H9 (cell line): ENCODE measurements at regions not wholly inside any gene's neighbourhood (a gene's known extent, or its start where the extent isn't known, plus 50 kb on each side); places are given as distances from the start of the nearest gene placed in this dataset.

Source experiments
- DNase-seq: peaks from one replicate; pipeline ENCODE4 v3.0.0-alpha.2; 2017
- H2AFZ ChIP-seq: one replicate; pipeline ENCODE4 v1.6.1; 2013; ENCODE audit warnings: mild to moderate bottlenecking, low read length, control low read depth, moderate library complexity
- H2AK5ac ChIP-seq: 2 replicates; pipeline ENCODE4 v1.6.1; 2013; ENCODE audit warnings: low read length, control low read depth, mixed read lengths; ENCODE audit not compliant: insufficient read length
- H2BK120ac ChIP-seq: one replicate; pipeline ENCODE4 v1.6.1; 2013; ENCODE audit warnings: low read depth, mild to moderate bottlenecking, low read length, control low read depth, inconsistent platforms; ENCODE audit not compliant: poor library complexity, severe bottlenecking
- H2BK12ac ChIP-seq: 2 replicates; pipeline ENCODE4 v1.6.1; 2013; ENCODE audit warnings: low read length, control low read depth, mixed read lengths, low read depth; ENCODE audit not compliant: insufficient read length
- H2BK15ac ChIP-seq: 2 replicates; pipeline ENCODE4 v1.6.1; 2013; ENCODE audit warnings: low read depth, low read length, control low read depth
- H2BK20ac ChIP-seq: one replicate; pipeline ENCODE4 v1.6.1; 2013; ENCODE audit warnings: low read depth, mild to moderate bottlenecking, low read length, control low read depth, inconsistent platforms; ENCODE audit not compliant: poor library complexity, severe bottlenecking
- H2BK5ac ChIP-seq: 2 replicates; pipeline ENCODE4 v1.6.1; 2013; ENCODE audit warnings: low read length, control low read depth, mixed read lengths; ENCODE audit not compliant: insufficient read length
- H3K14ac ChIP-seq: 2 replicates; pipeline ENCODE4 v1.6.1; 2013; ENCODE audit warnings: low read length, control low read depth; ENCODE audit not compliant: insufficient read depth
- H3K18ac ChIP-seq: 2 replicates; pipeline ENCODE4 v1.6.1; 2013; ENCODE audit warnings: low read depth, mild to moderate bottlenecking, mixed read lengths, low read length, control low read depth; ENCODE audit not compliant: insufficient read length
- H3K23ac ChIP-seq: 2 replicates; pipeline ENCODE4 v1.6.1; 2013; ENCODE audit warnings: low read length, control low read depth, mixed read lengths, low read depth; ENCODE audit not compliant: insufficient read length
- H3K23me2 ChIP-seq: 2 replicates; pipeline ENCODE4 v1.6.1; 2013; ENCODE audit warnings: low read depth, mild to moderate bottlenecking, mixed read lengths, low read length, control low read depth; ENCODE audit not compliant: insufficient read length, poor library complexity, severe bottlenecking
- H3K27ac ChIP-seq: 2 replicates; pipeline ENCODE4 v1.5.1; 2013; ENCODE audit warnings: low read length, control low read depth, mixed read lengths, low read depth; ENCODE audit not compliant: insufficient read length
- H3K27me3 ChIP-seq: 2 replicates; pipeline ENCODE4 v1.6.1; 2013; ENCODE audit warnings: low read length, control low read depth, inconsistent platforms; ENCODE audit not compliant: insufficient read depth
- H3K4ac ChIP-seq: 2 replicates; pipeline ENCODE4 v1.6.1; 2013; ENCODE audit warnings: low read depth, mild to moderate bottlenecking, control low read depth, inconsistent platforms, low read length, moderate library complexity
- H3K4me1 ChIP-seq: 2 replicates; pipeline ENCODE4 v1.6.1; 2013; ENCODE audit warnings: low read length, control low read depth, inconsistent platforms; ENCODE audit not compliant: insufficient read depth
- H3K4me2 ChIP-seq: 2 replicates; pipeline ENCODE4 v1.6.1; 2013; ENCODE audit warnings: low read length, control low read depth, mixed read lengths; ENCODE audit not compliant: insufficient read length, insufficient read depth
- H3K56ac ChIP-seq: 2 replicates; pipeline ENCODE4 v1.6.1; 2013; ENCODE audit warnings: low read depth, mild to moderate bottlenecking, mixed read lengths, low read length, control low read depth; ENCODE audit not compliant: insufficient read length
- H3K79me1 ChIP-seq: 2 replicates; pipeline ENCODE4 v1.6.1; 2013; ENCODE audit warnings: low read depth, mild to moderate bottlenecking, moderate library complexity, low read length, control low read depth, inconsistent platforms; ENCODE audit not compliant: insufficient read depth, poor library complexity, severe bottlenecking
- H3K79me2 ChIP-seq: 2 replicates; pipeline ENCODE4 v1.6.1; 2013; ENCODE audit warnings: low read length, control low read depth, inconsistent platforms; ENCODE audit not compliant: insufficient read depth
- H3K9ac ChIP-seq: 2 replicates; pipeline ENCODE4 v1.6.1; 2013; ENCODE audit warnings: low read length, control low read depth, mixed read lengths; ENCODE audit not compliant: insufficient read length; ENCODE audit errors: extremely low read depth
- H3K9me3 ChIP-seq: one replicate; pipeline ENCODE4 v1.6.1; 2013; ENCODE audit warnings: low read depth, low read length, inconsistent platforms; ENCODE audit not compliant: control insufficient read depth
- H3T11ph ChIP-seq: one replicate; pipeline ENCODE4 v1.6.1; 2013; ENCODE audit warnings: mild to moderate bottlenecking, low read length, control low read depth, inconsistent platforms
- H4K20me1 ChIP-seq: one replicate; pipeline ENCODE4 v1.6.1; 2013; ENCODE audit not compliant: control insufficient read depth, insufficient read length, insufficient read depth
- H4K5ac ChIP-seq: 2 replicates; pipeline ENCODE4 v1.6.1; 2013; ENCODE audit warnings: low read depth, mild to moderate bottlenecking, mixed read lengths, low read length, control low read depth; ENCODE audit not compliant: insufficient read length
- H4K8ac ChIP-seq: replicated peaks from 2 replicates; pipeline ENCODE4 v1.6.1; 2013; ENCODE audit warnings: low read length, control low read depth, mixed read lengths, low read depth; ENCODE audit not compliant: insufficient read length
- H4K91ac ChIP-seq: 2 replicates; pipeline ENCODE4 v1.6.1; 2013; ENCODE audit warnings: low read depth, mild to moderate bottlenecking, moderate library complexity, mixed read lengths, low read length, control low read depth; ENCODE audit not compliant: insufficient read length
- H3K27ac Mint-ChIP-seq, 3 experiments: 2 replicates in 2 of 3; 3 replicates in 1 of 3; pipeline ENCODE4 v1.8.0; 2020 to 2021; ENCODE audit warnings: mixed read lengths in 3 of 3, mild to moderate bottlenecking in 1 of 3, moderate library complexity in 1 of 3
- H3K27me3 Mint-ChIP-seq: 2 replicates; pipeline ENCODE4 v1.8.0; 2021; ENCODE audit warnings: low read depth, mild to moderate bottlenecking, moderate library complexity, mixed read lengths
- H3K36me3 Mint-ChIP-seq, 3 experiments: 2 replicates in 2 of 3; 3 replicates in 1 of 3; pipeline ENCODE4 v1.8.0; 2020 to 2021; ENCODE audit warnings: low read depth in 3 of 3, mixed read lengths in 3 of 3; ENCODE audit not compliant: insufficient read depth in 1 of 3
- H3K4me1 Mint-ChIP-seq, 2 experiments: 2 replicates each; pipeline ENCODE4 v1.8.0; 2020; ENCODE audit warnings: mixed read lengths in 2 of 2
- H3K4me3 Mint-ChIP-seq, 2 experiments: 2 replicates in 1 of 2; 3 replicates in 1 of 2; pipeline ENCODE4 v1.8.0; 2020 to 2021; ENCODE audit warnings: mild to moderate bottlenecking in 2 of 2, mixed read lengths in 2 of 2, moderate library complexity in 1 of 2
- H3K9me3 Mint-ChIP-seq, 2 experiments: 2 replicates in 1 of 2; 3 replicates in 1 of 2; pipeline ENCODE4 v1.8.0; 2020; ENCODE audit warnings: mild to moderate bottlenecking in 2 of 2, mixed read lengths in 2 of 2, moderate library complexity in 1 of 2
- WGBS: extraction: QIAGEN DNeasy Blood & Tissue Kit; methylation state at CpG from one replicate; pipeline ENCODE4 v1.1.7; 2013; ENCODE audit warnings: missing lambda C conversion rate, low lambda C conversion rate, mixed read lengths; ENCODE audit not compliant: insufficient read length; ENCODE audit errors: extremely low coverage; 5-methylcytosine and 5-hydroxymethylcytosine counted together
- TF ChIP-seq, protein P1 (sequence below): fragments of 200-600 bp; sonication (generic); conservative IDR thresholded peaks from 3 replicates; pipeline ENCODE4 v1.8.0; 2021; ENCODE audit warnings: antibody characterized with exemption, mild to moderate bottlenecking

DNA sequence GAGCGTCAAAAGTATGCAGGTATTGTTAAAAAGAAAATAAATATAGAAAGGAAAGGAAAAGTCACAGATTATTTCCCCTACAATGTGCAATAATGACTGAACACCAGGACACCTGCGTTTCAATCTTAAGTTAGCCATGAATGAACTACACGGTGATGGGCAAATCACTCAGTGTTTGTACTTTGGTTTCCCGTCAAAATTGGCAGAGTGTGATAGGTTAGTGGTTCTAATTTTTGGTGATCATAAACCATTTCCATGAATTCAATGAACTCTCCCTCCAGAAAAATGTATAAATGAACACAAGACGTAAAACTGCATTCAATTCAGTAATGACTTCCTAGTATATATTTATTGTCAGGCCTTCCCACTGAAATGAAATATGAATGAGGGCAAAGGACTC, 59.0 kb upstream of the ITGA1 start:
- H3T11ph ChIP-seq, result no peak overlapping the region
- H3K79me2 ChIP-seq, result no peaks in the 10 kb centered on the region
- no CpG with 5 or more reads among the region's 5 CpGs for WGBS
- no peak overlapping the region for H2BK20ac ChIP-seq
- DNase-seq, result no peak
- no peak overlapping the region for H3K9ac ChIP-seq
- Mint-ChIP-seq H3K36me3 (peaks cover 0 to 7% (median 1%) of the 10 kb centered on the region in 3 experiments; a peak in 4 of 7 replicates), H3K9me3 (peaks cover 10% of the 10 kb centered on the region in 2 experiments; a peak in 4 of 5 replicates), H3K27me3 (peaks cover 2% of the 10 kb centered on the region; the same call in 1 of the 2 replicates), H3K4me3 (no peak overlapping the region), H3K27ac (no peak overlapping the region), H3K4me1 (peaks cover 0 to 4% of the 10 kb centered on the region in 2 experiments; a peak in 1 of 4 replicates)
- H2BK120ac ChIP-seq, result no peak overlapping the region
- no peaks in the 10 kb centered on the region; the same call in 1 of the 2 replicates for H3K27me3 ChIP-seq
- H4K8ac ChIP-seq, result no peak overlapping the region
- no peaks in the 10 kb centered on the region for H3K23me2 ChIP-seq
- H3K23ac ChIP-seq, result no peak overlapping the region
- H4K91ac ChIP-seq, result no peak overlapping the region
- no peak overlapping the region for H2BK15ac ChIP-seq
- H3K4ac ChIP-seq, result no peak overlapping the region
- H3K4me2 ChIP-seq, result no peak overlapping the region
- H3K27ac ChIP-seq, result no peak overlapping the region
- H4K20me1 ChIP-seq, result no peaks in the 10 kb centered on the region
- H3K14ac ChIP-seq, result no peak overlapping the region
- H2BK5ac ChIP-seq, result no peak overlapping the region
- H2BK12ac ChIP-seq, result no peak overlapping the region
- H3K9me3 ChIP-seq, result no peaks in the 10 kb centered on the region
- H4K5ac ChIP-seq, result no peak overlapping the region
- H2AK5ac ChIP-seq, result no peak overlapping the region
- no peaks in the 10 kb centered on the region for H3K79me1 ChIP-seq
- no peak overlapping the region for H3K18ac ChIP-seq
- H3K56ac ChIP-seq, result no peak overlapping the region
- H3K4me1 ChIP-seq, result no peaks in the 10 kb centered on the region
- H2AFZ ChIP-seq, result no peak overlapping the region
- TF ChIP-seq, protein P1, sequence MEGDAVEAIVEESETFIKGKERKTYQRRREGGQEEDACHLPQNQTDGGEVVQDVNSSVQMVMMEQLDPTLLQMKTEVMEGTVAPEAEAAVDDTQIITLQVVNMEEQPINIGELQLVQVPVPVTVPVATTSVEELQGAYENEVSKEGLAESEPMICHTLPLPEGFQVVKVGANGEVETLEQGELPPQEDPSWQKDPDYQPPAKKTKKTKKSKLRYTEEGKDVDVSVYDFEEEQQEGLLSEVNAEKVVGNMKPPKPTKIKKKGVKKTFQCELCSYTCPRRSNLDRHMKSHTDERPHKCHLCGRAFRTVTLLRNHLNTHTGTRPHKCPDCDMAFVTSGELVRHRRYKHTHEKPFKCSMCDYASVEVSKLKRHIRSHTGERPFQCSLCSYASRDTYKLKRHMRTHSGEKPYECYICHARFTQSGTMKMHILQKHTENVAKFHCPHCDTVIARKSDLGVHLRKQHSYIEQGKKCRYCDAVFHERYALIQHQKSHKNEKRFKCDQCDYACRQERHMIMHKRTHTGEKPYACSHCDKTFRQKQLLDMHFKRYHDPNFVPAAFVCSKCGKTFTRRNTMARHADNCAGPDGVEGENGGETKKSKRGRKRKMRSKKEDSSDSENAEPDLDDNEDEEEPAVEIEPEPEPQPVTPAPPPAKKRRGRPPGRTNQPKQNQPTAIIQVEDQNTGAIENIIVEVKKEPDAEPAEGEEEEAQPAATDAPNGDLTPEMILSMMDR, result no peak
